OCI-LY1 (cell line): ENCODE measurements at regions not wholly inside any gene's neighbourhood (a gene's known extent, or its start where the extent isn't known, plus 50 kb on each side); places are given as distances from the start of the nearest gene placed in this dataset.

Experiments
- H2AFZ ChIP-seq: fragments of 200-600 bp; sonication (generic), shearing (Covaris generic); 2 replicates; pipeline ENCODE4 v1.6.0; 2014; ENCODE audit warnings: antibody characterized with exemption, mild to moderate bottlenecking, low read length
- H3F3A ChIP-seq: fragments of 200-600 bp; sonication (generic), shearing (Covaris generic); 2 replicates; pipeline ENCODE4 v1.6.0; 2014; ENCODE audit warnings: mild to moderate bottlenecking, antibody characterized with exemption, low read length, moderate library complexity; ENCODE audit not compliant: insufficient read depth
- H3K27ac ChIP-seq: fragments of 200-600 bp; sonication (generic); 2 replicates; pipeline ENCODE4 v1.5.1; 2014; ENCODE audit warnings: low read length, mixed run types, mild to moderate bottlenecking, low read depth; ENCODE audit not compliant: poor library complexity, severe bottlenecking
- H3K27me3 ChIP-seq: fragments of 200-600 bp; sonication (generic); 2 replicates; pipeline ENCODE4 v1.6.0; 2014; ENCODE audit warnings: antibody characterized with exemption, mild to moderate bottlenecking, low read length, moderate library complexity; ENCODE audit not compliant: insufficient read depth
- H3K36me3 ChIP-seq: fragments of 200-600 bp; sonication (generic); 2 replicates; pipeline ENCODE4 v1.6.1; 2014; ENCODE audit warnings: mild to moderate bottlenecking, antibody characterized with exemption, low read length, moderate library complexity, mixed read lengths; ENCODE audit not compliant: insufficient read depth
- H3K4me1 ChIP-seq: fragments of 200-600 bp; sonication (generic); 2 replicates; pipeline ENCODE4 v1.5.1; 2014; ENCODE audit warnings: mild to moderate bottlenecking, low read length, moderate library complexity; ENCODE audit not compliant: insufficient read depth, severe bottlenecking
- H3K4me2 ChIP-seq: fragments of 200-600 bp; sonication (generic), shearing (Covaris generic); 2 replicates; pipeline ENCODE4 v1.6.1; 2014; ENCODE audit warnings: low read length
- H3K4me3 ChIP-seq: fragments of 200-600 bp; sonication (generic); 2 replicates; pipeline ENCODE4 v1.5.1; 2014; ENCODE audit warnings: low read length, low read depth, mild to moderate bottlenecking, mixed read lengths; ENCODE audit not compliant: poor library complexity, severe bottlenecking
- H3K79me2 ChIP-seq: fragments of 200-600 bp; shearing (Covaris generic); 2 replicates; pipeline ENCODE4 v1.6.1; 2016; ENCODE audit warnings: mixed run types, low read length, mixed read lengths; ENCODE audit not compliant: insufficient read depth
- H3K9ac ChIP-seq: fragments of 200-600 bp; sonication (generic), shearing (Covaris generic); 2 replicates; pipeline ENCODE4 v1.6.1; 2014; ENCODE audit warnings: mild to moderate bottlenecking, low read length, mixed read lengths
- H3K9me2 ChIP-seq: fragments of 200-600 bp; sonication (generic), shearing (Covaris generic); 2 replicates; pipeline ENCODE4 v1.6.1; 2014; ENCODE audit warnings: low read depth, mild to moderate bottlenecking, low read length, mixed read lengths
- H3K9me3 ChIP-seq: fragments of 200-600 bp; shearing (Covaris generic); 2 replicates; pipeline ENCODE4 v1.6.1; 2014; ENCODE audit warnings: low read length, mixed read lengths
- H4K20me1 ChIP-seq: fragments of 200-600 bp; sonication (generic), shearing (Covaris generic); 2 replicates; pipeline ENCODE4 v1.6.0; 2016; ENCODE audit warnings: mild to moderate bottlenecking, low read length; ENCODE audit not compliant: insufficient read depth
- CTCF ChIP-seq: fragments of 200-600 bp; sonication (generic), shearing (Covaris generic); IDR thresholded peaks from 2 replicates; pipeline ENCODE4 v1.5.1; 2017; ENCODE audit warnings: mild to moderate bottlenecking, antibody characterized with exemption, low read length, moderate library complexity, mixed read lengths
- EZH2 ChIP-seq: fragments of 200-600 bp; sonication (generic), shearing (Covaris generic); IDR thresholded peaks from 2 replicates; pipeline ENCODE4 v1.8.0; 2017; ENCODE audit warnings: borderline replicate concordance, mixed run types, mild to moderate bottlenecking, antibody characterized with exemption, low read length, moderate library complexity, mixed read lengths

- Histone ChIP-seq H3K27ac (no peak overlapping the region), H3K79me2 (no peaks in the 10 kb centered on the region), H3F3A (no peaks in the 10 kb centered on the region)
These were observed 338.3 kb downstream of the CBLN4 start for GRCh38 chr20:55667024-55667423.

GRCh38 chr20:55656231-55656775, 349.0 kb downstream of the CBLN4 start:
- Histone ChIP-seq H3K27me3 (no peaks in the 10 kb centered on the region), H3K4me2 (no peak overlapping the region), H3K36me3 (no peaks in the 10 kb centered on the region), H3K4me3 (no peak overlapping the region), H3K9me2 (no peaks in the 10 kb centered on the region), H3K9me3 (no peaks in the 10 kb centered on the region), H2AFZ (no peak overlapping the region), H3K79me2 (no peaks in the 10 kb centered on the region), H3K27ac (no peak overlapping the region), H3K4me1 (no peaks in the 10 kb centered on the region), H4K20me1 (no peaks in the 10 kb centered on the region), H3F3A (no peaks in the 10 kb centered on the region), H3K9ac (no peak overlapping the region)
- no peak for TF ChIP-seq EZH2
- no peak for TF ChIP-seq CTCF

More at GRCh38 chr20:55667024-55667423, 338.3 kb downstream of the CBLN4 start:
- H4K20me1 ChIP-seq, result no peaks in the 10 kb centered on the region
- H3K4me3 ChIP-seq, result no peak overlapping the region
- TF ChIP-seq EZH2 (no peak), CTCF (no peak)
- no peaks in the 10 kb centered on the region for H3K4me1 ChIP-seq
- H3K9me2 ChIP-seq, result no peaks in the 10 kb centered on the region
- no peaks in the 10 kb centered on the region for H3K36me3 ChIP-seq
- no peaks in the 10 kb centered on the region for H3K9me3 ChIP-seq
- no peak overlapping the region for H3K9ac ChIP-seq
- no peak overlapping the region for H3K4me2 ChIP-seq
- H3K27me3 ChIP-seq, result no peaks in the 10 kb centered on the region
- H2AFZ ChIP-seq, result no peak overlapping the region

GRCh38 chr20:55650657-55651360, 354.5 kb downstream of the CBLN4 start:
- H3K9me3 ChIP-seq, result no peaks in the 10 kb centered on the region
- no peaks in the 10 kb centered on the region for H3K4me1 ChIP-seq
- no peaks in the 10 kb centered on the region for H3K36me3 ChIP-seq
- H2AFZ ChIP-seq, result no peak overlapping the region
- no peaks in the 10 kb centered on the region for H3K27me3 ChIP-seq
- no peak overlapping the region for H3K4me2 ChIP-seq
- no peak overlapping the region for H3K4me3 ChIP-seq
- H3K79me2 ChIP-seq, result no peaks in the 10 kb centered on the region
- no peak overlapping the region for H3K27ac ChIP-seq
- no peak overlapping the region for H3K9ac ChIP-seq
- H4K20me1 ChIP-seq, result no peaks in the 10 kb centered on the region
- no peaks in the 10 kb centered on the region for H3F3A ChIP-seq
- H3K9me2 ChIP-seq, result no peaks in the 10 kb centered on the region
- TF ChIP-seq EZH2 (no peak), CTCF (no peak)
